ENCODE measurements at regions not wholly inside any gene's neighbourhood (a gene's known extent, or its start where the extent isn't known, plus 50 kb on each side); places are given as distances from the start of the nearest gene placed in this dataset.

- no peak for TF ChIP-seq POLR2A (IDR thresholded peaks at IDR 0.05)
- TF ChIP-seq, protein P1, sequence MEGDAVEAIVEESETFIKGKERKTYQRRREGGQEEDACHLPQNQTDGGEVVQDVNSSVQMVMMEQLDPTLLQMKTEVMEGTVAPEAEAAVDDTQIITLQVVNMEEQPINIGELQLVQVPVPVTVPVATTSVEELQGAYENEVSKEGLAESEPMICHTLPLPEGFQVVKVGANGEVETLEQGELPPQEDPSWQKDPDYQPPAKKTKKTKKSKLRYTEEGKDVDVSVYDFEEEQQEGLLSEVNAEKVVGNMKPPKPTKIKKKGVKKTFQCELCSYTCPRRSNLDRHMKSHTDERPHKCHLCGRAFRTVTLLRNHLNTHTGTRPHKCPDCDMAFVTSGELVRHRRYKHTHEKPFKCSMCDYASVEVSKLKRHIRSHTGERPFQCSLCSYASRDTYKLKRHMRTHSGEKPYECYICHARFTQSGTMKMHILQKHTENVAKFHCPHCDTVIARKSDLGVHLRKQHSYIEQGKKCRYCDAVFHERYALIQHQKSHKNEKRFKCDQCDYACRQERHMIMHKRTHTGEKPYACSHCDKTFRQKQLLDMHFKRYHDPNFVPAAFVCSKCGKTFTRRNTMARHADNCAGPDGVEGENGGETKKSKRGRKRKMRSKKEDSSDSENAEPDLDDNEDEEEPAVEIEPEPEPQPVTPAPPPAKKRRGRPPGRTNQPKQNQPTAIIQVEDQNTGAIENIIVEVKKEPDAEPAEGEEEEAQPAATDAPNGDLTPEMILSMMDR (IDR thresholded peaks at IDR 0.05): no peak
- no peak for TF ChIP-seq EP300 (IDR thresholded peaks at IDR 0.05)
These were observed 54.9 kb upstream of the ZNF169 start for GRCh38 chr9:94204174-94204573.
